Esophagus (tissue), 2 donors: ENCODE measurements at regions not wholly inside any gene's neighbourhood (a gene's known extent, or its start where the extent isn't known, plus 50 kb on each side); places are given as distances from the start of the nearest gene placed in this dataset.

Experiments
- H3K27ac ChIP-seq, 2 donors: one replicate each; pipeline ENCODE4 v1.5.1; 2013; ENCODE audit warnings: low read depth in 2 of 2, mild to moderate bottlenecking in 2 of 2, inconsistent platforms in 1 of 2, low read length in 1 of 2, moderate library complexity in 1 of 2
- H3K27me3 ChIP-seq, 2 donors: one replicate each; pipeline ENCODE4 v1.6.1; 2013; ENCODE audit warnings: low read length in 2 of 2, control low read depth in 1 of 2, mild to moderate bottlenecking in 1 of 2; ENCODE audit not compliant: insufficient read depth in 2 of 2, control insufficient read depth in 1 of 2
- H3K36me3 ChIP-seq, 2 donors: one replicate each; pipeline ENCODE4 v1.6.1; 2013; ENCODE audit warnings: low read length in 1 of 2; ENCODE audit not compliant: control insufficient read depth in 2 of 2, insufficient read depth in 2 of 2
- H3K4me1 ChIP-seq, 2 donors: one replicate each; pipeline ENCODE4 v1.6.1; 2013; ENCODE audit warnings: low read length in 1 of 2; ENCODE audit not compliant: control insufficient read depth in 2 of 2, insufficient read depth in 2 of 2
- H3K4me3 ChIP-seq, 2 donors: one replicate each; pipeline ENCODE4 v1.5.1; 2013; ENCODE audit warnings: low read length in 2 of 2, mild to moderate bottlenecking in 2 of 2, low read depth in 1 of 2, moderate library complexity in 1 of 2
- H3K9me3 ChIP-seq, 2 donors: one replicate each; pipeline ENCODE4 v1.6.1; 2013; ENCODE audit warnings: mild to moderate bottlenecking in 2 of 2, low read depth in 1 of 2, low read length in 1 of 2, moderate library complexity in 1 of 2; ENCODE audit not compliant: control insufficient read depth in 2 of 2, insufficient read depth in 1 of 2
- whole genome bisulfite sequencing, 2 donors: extraction: QIAGEN DNeasy Blood & Tissue Kit; methylation state at CpG; one replicate each; pipeline ENCODE4 v1.1.7; 2013; 5-methylcytosine and 5-hydroxymethylcytosine counted together
- donor health status: healthy with polysubstance abuse.
- donor health status: Bipolar disorder and iron deficiency.

GRCh38 chr13:109867766-109868165 lies 81.4 kb upstream of the IRS2 start:
- 44 to 46% methylated on average over 2 of the region's 2 CpGs for WGBS, 2 donors
- Histone ChIP-seq H3K4me3 (no peak overlapping the region), H3K9me3 (no peaks in the 10 kb centered on the region)

GRCh38 chr13:109862627-109863026 lies 76.2 kb upstream of the IRS2 start:
- WGBS, 2 donors: 35 to 43% methylated on average over 2 of the region's 2 CpGs

More at GRCh38 chr13:109867766-109868165, 81.4 kb upstream of the IRS2 start:
- Histone ChIP-seq H3K27ac (no peak overlapping the region), H3K36me3 (no peaks in the 10 kb centered on the region), H3K4me1 (peaks cover 2 to 4% of the 10 kb centered on the region in 2 donors), H3K27me3 (no peaks in the 10 kb centered on the region)

GRCh38 chr13:109859898-109860297 lies 73.5 kb upstream of the IRS2 start:
- H3K27me3 ChIP-seq: peaks cover 0 to 3% of the 10 kb centered on the region in 2 donors
- WGBS, 2 donors: 63 to 75% methylated on average over 3 of the region's 3 CpGs
- no peaks in the 10 kb centered on the region for H3K36me3 ChIP-seq
- H3K27ac ChIP-seq: no peak overlapping the region
- H3K9me3 ChIP-seq: no peaks in the 10 kb centered on the region
- H3K4me3 ChIP-seq: no peak overlapping the region
- no peaks in the 10 kb centered on the region for H3K4me1 ChIP-seq

More at GRCh38 chr13:109862627-109863026, 76.2 kb upstream of the IRS2 start:
- Histone ChIP-seq H3K4me1 (no peaks in the 10 kb centered on the region), H3K27me3 (no peaks in the 10 kb centered on the region), H3K36me3 (no peaks in the 10 kb centered on the region), H3K27ac (no peak overlapping the region), H3K9me3 (no peaks in the 10 kb centered on the region), H3K4me3 (no peak overlapping the region)

- Histone ChIP-seq H3K9me3 (no peaks in the 10 kb centered on the region), H3K36me3 (no peaks in the 10 kb centered on the region), H3K27ac (no peak overlapping the region), H3K4me3 (no peak overlapping the region), H3K27me3 (peaks cover 0 to 3% of the 10 kb centered on the region in 2 donors), H3K4me1 (no peaks in the 10 kb centered on the region)
- 80 to 82% methylated on average over 8 of the region's 8 CpGs for WGBS, 2 donors
These were observed 72.9 kb upstream of the IRS2 start for GRCh38 chr13:109859216-109859835.

- no peaks in the 10 kb centered on the region for H3K9me3 ChIP-seq
- 69 to 79% methylated on average over 7 of the region's 7 CpGs for WGBS, 2 donors
These were observed 71.9 kb upstream of the IRS2 start for GRCh38 chr13:109858319-109858718.

GRCh38 chr13:109857803-109858202 lies 71.4 kb upstream of the IRS2 start:
- Histone ChIP-seq H3K4me3 (no peak overlapping the region), H3K9me3 (no peaks in the 10 kb centered on the region), H3K27me3 (peaks cover 0 to 3% of the 10 kb centered on the region in 2 donors), H3K27ac (no peak overlapping the region), H3K4me1 (no peaks in the 10 kb centered on the region), H3K36me3 (no peaks in the 10 kb centered on the region)
- 80 to 81% methylated on average over 7 of the region's 7 CpGs for WGBS, 2 donors

More at GRCh38 chr13:109858319-109858718, 71.9 kb upstream of the IRS2 start:
- Histone ChIP-seq H3K27me3 (peaks cover 0 to 3% of the 10 kb centered on the region in 2 donors), H3K4me1 (no peaks in the 10 kb centered on the region), H3K27ac (no peak overlapping the region), H3K36me3 (no peaks in the 10 kb centered on the region), H3K4me3 (no peak overlapping the region)

GRCh38 chr13:109857325-109857724 lies 70.9 kb upstream of the IRS2 start:
- no peaks in the 10 kb centered on the region for H3K4me1 ChIP-seq
- H3K36me3 ChIP-seq: no peaks in the 10 kb centered on the region
- H3K9me3 ChIP-seq: no peaks in the 10 kb centered on the region
- no peak overlapping the region for H3K4me3 ChIP-seq
- H3K27ac ChIP-seq: no peak overlapping the region
- peaks cover 0 to 3% of the 10 kb centered on the region in 2 donors for H3K27me3 ChIP-seq
- 77 to 82% methylated on average over 5 of the region's 5 CpGs for WGBS, 2 donors

- H3K4me1 ChIP-seq: no peaks in the 10 kb centered on the region
- H3K27ac ChIP-seq: no peak overlapping the region
- peaks cover 0 to 3% of the 10 kb centered on the region in 2 donors for H3K27me3 ChIP-seq
- WGBS, 2 donors: 82 to 86% methylated on average over 4 of the region's 4 CpGs
- H3K9me3 ChIP-seq: no peaks in the 10 kb centered on the region
- H3K36me3 ChIP-seq: no peaks in the 10 kb centered on the region
- no peak overlapping the region for H3K4me3 ChIP-seq
These were observed 70.0 kb upstream of the IRS2 start for GRCh38 chr13:109856350-109856749.

GRCh38 chr13:109853153-109853552 lies 66.8 kb upstream of the IRS2 start:
- Histone ChIP-seq H3K9me3 (no peaks in the 10 kb centered on the region), H3K36me3 (no peaks in the 10 kb centered on the region), H3K4me1 (no peaks in the 10 kb centered on the region), H3K27ac (no peak overlapping the region), H3K4me3 (no peak overlapping the region), H3K27me3 (peaks cover 0 to 3% of the 10 kb centered on the region in 2 donors)
- 80 to 82% methylated on average over 5 of the region's 5 CpGs for WGBS, 2 donors

GRCh38 chr13:109846185-109846584 lies 59.8 kb upstream of the IRS2 start:
- H3K9me3 ChIP-seq: no peaks in the 10 kb centered on the region
- H3K36me3 ChIP-seq: no peaks in the 10 kb centered on the region
- no peak overlapping the region for H3K27ac ChIP-seq
- H3K27me3 ChIP-seq: no peaks in the 10 kb centered on the region
- WGBS, 2 donors: 75 to 79% methylated on average over 4 of the region's 4 CpGs
- H3K4me3 ChIP-seq: no peak overlapping the region
- no peaks in the 10 kb centered on the region for H3K4me1 ChIP-seq
